ENCODE measurements at regions not wholly inside any gene's neighbourhood (a gene's known extent, or its start where the extent isn't known, plus 50 kb on each side); places are given as distances from the start of the nearest gene placed in this dataset.
"Not testable (repeated sequence)": the region's sequence is repeated elsewhere in the genome, so short reads cannot be mapped to it uniquely, and the experiment has no call there.

DNA sequence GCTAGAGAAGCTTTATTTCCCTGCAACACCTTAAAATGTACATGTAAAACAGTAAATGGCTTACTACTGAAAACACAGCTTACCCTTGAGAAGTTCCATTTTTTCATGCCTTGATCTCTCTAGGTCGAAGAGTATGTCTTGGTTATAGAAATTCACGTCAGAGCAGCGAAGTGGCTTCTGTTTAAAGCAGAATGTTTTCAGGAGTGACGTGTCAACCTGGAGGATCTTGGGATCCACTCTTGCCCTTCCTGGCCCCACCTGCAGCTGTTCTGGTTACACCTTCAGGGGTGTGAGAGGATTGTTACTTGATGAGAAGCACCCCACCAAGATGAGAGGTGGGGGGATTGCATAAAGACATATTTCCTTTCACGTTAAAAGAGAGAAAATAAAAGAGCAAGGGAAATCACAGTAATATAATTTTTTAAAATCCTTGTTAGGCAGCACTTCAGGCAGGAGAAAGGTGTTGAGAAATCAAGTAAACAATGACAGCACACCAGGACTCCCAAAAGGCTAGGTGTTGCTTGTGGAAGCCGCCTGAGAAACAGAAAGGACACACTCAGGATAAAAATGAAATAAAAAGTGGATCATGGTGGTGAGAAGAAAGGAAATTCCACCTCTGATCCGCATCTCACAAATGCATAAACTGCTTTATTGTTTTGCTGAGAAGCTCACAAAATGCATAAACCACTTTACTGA lies 149.7 kb downstream of the UNC5CL start:
- Mint-ChIP-seq H3K4me3 (no peak overlapping the region), H3K27me3 (peaks cover 5% of the 10 kb centered on the region), H3K27ac (no peak overlapping the region), H3K36me3 (no peaks in the 10 kb centered on the region), H3K4me1 (no peaks in the 10 kb centered on the region), H3K9me3 (no peaks in the 10 kb centered on the region)
- no peak for DNase-seq

DNA sequence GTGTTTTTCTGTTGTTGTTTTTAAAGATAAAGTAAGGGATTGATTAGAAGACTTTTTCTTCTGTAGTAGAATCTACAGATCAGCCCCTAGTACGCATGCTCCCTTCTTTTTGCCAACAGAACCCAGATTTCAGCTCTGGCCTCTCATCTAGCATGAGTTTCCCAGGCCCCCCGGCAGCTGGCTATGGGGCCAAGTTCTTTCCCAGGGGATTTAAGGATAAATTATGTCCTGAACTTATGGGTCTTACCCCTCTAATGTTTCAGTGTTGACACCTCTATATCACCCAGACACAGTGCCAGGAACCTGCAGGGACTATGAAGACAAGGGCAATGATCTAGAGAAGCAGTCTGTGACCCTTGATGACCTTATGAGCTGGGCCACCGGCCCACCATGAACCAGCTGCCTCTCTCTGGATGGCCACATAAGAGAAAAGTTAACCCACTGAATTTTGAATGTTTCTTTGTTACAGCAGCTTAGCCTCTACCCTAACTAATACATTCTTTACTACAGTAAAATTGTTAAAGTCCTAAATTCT lies 150.5 kb downstream of the UNC5CL start:
- no peaks in the 10 kb centered on the region for H3K4me1 Mint-ChIP-seq
- no peak overlapping the region for H3K27ac Mint-ChIP-seq
- peaks cover 4% of the 10 kb centered on the region for H3K27me3 Mint-ChIP-seq
- no peaks in the 10 kb centered on the region for H3K9me3 Mint-ChIP-seq
- no peak for DNase-seq
- H3K36me3 Mint-ChIP-seq = no peaks in the 10 kb centered on the region
- H3K4me3 Mint-ChIP-seq = no peak overlapping the region

DNA sequence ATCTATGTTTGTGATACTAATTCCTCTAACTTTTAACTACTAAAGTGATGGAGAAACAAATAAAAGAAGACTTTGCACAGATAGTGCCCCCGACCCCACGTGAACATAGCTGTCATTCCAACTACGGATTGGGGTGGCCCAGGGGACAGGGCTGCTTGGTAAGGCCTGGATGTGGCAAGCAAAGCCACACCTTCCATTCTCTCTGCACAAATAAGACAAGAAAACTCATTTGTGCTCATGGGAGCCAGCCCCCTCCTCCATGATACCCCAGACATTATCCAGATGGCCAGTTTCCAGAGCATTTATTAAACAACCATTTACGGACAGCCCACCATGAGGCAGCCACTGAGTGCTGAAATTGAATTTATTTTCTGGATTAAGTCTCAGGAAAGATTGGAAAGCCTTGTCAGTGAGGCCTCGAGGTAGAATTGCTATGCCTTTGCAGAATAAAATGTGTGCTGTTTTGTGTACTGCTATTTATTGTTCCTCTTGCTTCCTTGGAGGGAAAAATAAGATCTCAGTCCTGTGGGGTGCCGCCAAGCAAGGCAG lies 151.2 kb downstream of the UNC5CL start:
- Mint-ChIP-seq H3K27me3 (peaks cover 4% of the 10 kb centered on the region), H3K9me3 (no peaks in the 10 kb centered on the region), H3K36me3 (no peaks in the 10 kb centered on the region), H3K4me3 (no peak overlapping the region), H3K27ac (no peak overlapping the region), H3K4me1 (no peaks in the 10 kb centered on the region)
- no peak for DNase-seq

DNA sequence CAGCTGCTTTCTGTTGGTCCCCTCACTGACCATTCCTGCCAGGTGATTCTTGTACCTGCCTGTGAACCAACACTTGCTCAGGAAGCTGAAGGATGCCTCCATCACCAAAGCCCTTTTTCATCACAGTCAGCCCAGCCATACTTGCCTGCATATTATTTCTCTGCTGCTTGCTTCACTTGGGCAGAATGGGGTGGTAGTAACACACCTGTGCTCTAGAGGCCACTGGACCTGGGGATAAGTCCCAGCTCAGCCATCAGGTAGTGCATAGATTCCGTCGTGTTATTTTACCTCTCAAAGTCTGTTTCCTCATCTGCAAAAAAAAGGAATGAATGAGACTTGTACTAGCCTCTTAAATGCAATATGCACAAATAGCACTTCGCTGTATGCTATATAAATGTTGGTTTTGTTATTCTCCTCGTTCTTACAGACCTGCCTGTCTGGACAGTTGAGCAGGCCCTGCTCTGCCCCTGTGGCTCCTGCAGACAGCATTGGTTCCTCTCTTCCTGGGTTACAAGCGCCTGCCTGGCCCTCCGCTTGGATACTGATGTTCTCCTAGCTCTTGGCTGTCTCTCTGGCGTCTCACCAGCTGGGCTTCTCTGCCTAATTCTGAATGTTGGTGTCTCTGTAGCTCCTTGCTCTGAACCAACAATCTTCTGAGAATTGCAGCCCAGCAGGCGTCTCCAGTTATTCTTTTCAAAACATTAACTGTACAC lies 151.8 kb downstream of the UNC5CL start:
- H3K27ac Mint-ChIP-seq = no peak overlapping the region
- peaks cover 4% of the 10 kb centered on the region for H3K27me3 Mint-ChIP-seq
- H3K4me3 Mint-ChIP-seq = no peak overlapping the region
- no peaks in the 10 kb centered on the region for H3K4me1 Mint-ChIP-seq
- H3K36me3 Mint-ChIP-seq = no peaks in the 10 kb centered on the region
- no peak for DNase-seq
- no peaks in the 10 kb centered on the region for H3K9me3 Mint-ChIP-seq

DNA sequence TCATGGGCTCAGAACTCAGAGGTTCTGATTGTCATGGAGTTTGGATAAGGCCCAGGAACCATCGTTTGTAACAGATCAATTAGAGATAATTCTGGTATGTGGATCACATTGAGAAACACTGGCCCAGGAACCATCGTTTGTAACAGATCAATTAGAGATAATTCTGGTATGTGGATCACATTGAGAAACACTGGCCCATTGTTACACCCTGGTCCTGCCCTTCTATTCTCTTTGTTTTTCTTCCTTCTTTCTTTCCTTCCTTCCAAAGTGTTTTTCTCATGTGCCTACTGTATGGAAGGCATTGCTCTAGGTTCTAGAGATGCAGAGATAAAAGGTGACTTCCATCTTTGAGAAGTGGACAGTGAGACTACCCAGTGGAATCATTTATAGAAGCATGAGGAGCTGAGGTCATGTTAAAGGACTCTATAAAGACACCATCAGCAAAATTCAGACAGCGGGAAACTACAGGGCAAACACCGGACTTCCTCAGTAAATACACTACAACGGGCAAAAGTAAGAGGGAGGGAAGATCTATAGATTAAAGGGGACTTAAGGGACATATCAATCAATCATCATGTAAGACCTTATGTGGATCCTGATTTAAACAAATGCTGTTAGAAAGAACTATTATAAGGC lies 153.8 kb downstream of the UNC5CL start:
- no peak overlapping the region for H3K4me3 Mint-ChIP-seq
- no peak for DNase-seq
- no peak overlapping the region for H3K27ac Mint-ChIP-seq
- no peaks in the 10 kb centered on the region for H3K36me3 Mint-ChIP-seq
- H3K4me1 Mint-ChIP-seq = peaks cover 4% of the 10 kb centered on the region
- no peaks in the 10 kb centered on the region for H3K9me3 Mint-ChIP-seq
- peaks cover 4% of the 10 kb centered on the region for H3K27me3 Mint-ChIP-seq

DNA sequence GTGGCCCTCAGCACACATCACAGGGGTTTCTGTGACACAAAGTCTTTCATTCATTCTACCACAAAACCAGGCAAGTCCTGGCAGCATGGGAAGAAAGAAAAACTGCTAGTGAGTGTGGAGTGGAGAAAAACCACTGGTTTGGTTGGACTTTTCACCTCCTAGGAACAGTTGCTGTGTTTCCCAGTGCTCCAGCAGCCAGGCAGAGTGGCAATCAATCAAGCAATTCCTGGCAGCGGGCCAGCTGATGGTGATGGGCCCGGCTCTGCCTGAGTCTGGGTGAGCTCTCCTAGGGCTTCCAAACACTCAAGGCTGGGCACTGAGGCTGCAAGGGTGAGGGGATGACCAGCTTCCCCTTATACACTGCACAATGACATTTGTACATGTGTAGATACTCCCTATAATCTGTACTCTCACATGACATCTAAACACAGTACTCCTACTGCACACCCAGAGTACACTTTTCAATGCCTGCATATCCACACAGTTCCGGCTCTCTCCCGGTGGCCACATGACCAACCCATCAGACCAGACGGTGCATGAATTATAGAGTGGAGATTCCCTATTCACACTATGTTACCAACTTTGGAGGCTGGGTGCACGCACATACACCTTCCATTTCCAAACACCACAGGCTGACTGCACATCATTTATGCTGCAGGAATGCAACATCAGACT lies 156.6 kb downstream of the UNC5CL start:
- H3K9me3 Mint-ChIP-seq = peaks cover 5% of the 10 kb centered on the region
- H3K4me3 Mint-ChIP-seq = no peak overlapping the region
- H3K4me1 Mint-ChIP-seq = peaks cover 7% of the 10 kb centered on the region
- H3K27me3 Mint-ChIP-seq = peaks cover 17% of the 10 kb centered on the region
- H3K27ac Mint-ChIP-seq = no peak overlapping the region
- H3K36me3 Mint-ChIP-seq = no peaks in the 10 kb centered on the region
- DNase-seq = no peak

DNA sequence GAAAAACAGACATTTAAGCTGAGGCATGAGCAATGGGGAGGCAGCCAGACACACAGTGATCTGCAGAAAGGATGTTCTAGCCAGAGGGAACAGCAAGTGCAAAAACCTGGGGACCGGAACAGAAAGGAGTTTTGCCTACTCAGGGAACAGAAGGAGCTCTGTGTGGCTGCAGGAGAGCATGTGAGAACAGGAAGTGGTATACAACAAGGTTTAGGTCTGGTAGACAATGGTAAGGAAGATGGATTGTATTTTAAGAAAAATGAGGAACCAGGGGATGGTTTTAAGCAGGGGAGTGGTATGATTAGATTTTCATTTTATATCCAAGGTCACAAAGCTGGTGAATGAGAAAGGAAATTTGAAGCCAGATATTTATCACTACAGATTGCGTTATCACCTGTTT lies 157.5 kb downstream of the UNC5CL start:
- no peak for DNase-seq
- H3K27me3 Mint-ChIP-seq = peaks cover 25% of the 10 kb centered on the region
- no peaks in the 10 kb centered on the region for H3K36me3 Mint-ChIP-seq
- H3K9me3 Mint-ChIP-seq = peaks cover 5% of the 10 kb centered on the region
- H3K4me1 Mint-ChIP-seq = peaks cover 8% of the 10 kb centered on the region
- no peak overlapping the region for H3K4me3 Mint-ChIP-seq
- no peak overlapping the region for H3K27ac Mint-ChIP-seq

DNA sequence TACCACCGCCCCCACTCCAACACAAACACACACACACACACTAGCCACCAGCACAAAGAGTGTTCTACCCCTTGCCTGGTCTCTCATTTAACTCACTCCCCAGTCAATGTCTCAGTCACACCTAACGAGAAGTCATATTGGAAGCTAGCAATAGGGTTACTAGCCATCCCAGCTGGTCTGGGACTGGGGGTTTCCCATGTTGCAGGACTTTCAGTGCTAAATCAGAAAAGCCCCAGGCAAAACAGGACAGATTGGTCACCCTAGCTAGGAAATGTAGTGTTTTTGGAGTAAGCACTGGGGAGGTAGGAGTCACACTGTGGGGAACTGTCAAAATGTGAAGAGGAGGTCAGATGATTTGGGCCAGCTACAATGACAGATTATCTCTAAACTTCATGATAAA lies 158.1 kb downstream of the UNC5CL start:
- H3K9me3 Mint-ChIP-seq = peaks cover 5% of the 10 kb centered on the region

DNA sequence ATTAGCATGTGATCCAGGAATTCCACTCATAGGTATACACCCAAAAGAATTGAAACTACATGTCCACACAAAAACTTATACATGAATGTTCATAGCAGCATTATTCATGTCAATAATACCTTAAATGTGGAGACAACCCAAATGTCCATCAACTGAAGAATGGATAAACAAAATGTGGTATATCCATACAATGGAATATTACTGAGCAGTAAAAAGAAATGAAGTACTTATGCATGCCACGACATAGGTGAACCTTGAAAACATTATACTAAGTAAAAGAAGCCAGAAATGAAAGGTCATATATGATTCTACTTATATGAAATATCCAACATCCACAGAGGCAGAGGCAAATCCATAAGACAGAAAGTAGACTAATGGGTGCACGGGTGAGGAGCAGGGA lies 159.9 kb downstream of the UNC5CL start:
- Mint-ChIP-seq H3K36me3 (no peaks in the 10 kb centered on the region), H3K4me1 (peaks cover 8% of the 10 kb centered on the region), H3K4me3 (no peak overlapping the region), H3K9me3 (peaks cover 5% of the 10 kb centered on the region), H3K27ac (no peak overlapping the region), H3K27me3 (peaks cover 38% of the 10 kb centered on the region)
- DNase-seq = no peak

More for the DNA sequence above, 158.1 kb downstream of the UNC5CL start:
- no peak for DNase-seq
- H3K4me1 Mint-ChIP-seq = peaks cover 8% of the 10 kb centered on the region
- H3K27me3 Mint-ChIP-seq = peaks cover 30% of the 10 kb centered on the region
- no peak overlapping the region for H3K4me3 Mint-ChIP-seq
- no peak overlapping the region for H3K27ac Mint-ChIP-seq
- H3K36me3 Mint-ChIP-seq = no peaks in the 10 kb centered on the region

DNA sequence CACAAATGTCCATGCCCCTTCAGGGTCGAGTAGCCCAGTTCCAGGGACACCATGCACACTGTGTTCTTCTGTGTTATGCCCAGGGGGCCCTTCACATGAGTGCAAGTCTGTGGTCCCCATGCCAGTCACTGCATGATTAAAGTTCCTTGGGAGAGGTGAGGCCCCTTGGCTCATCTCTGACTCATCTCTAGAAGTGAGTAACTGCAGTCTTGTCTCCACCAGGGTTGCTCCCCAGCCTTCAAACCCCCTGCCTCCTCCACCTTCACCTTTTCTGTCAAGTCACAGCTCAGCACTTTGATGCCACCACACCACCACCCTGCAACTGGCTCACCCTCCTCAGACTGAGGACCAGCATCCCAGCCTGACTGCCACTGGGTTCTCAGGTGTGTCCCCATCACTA lies 161.7 kb downstream of the UNC5CL start:
- Mint-ChIP-seq H3K27ac (no peak overlapping the region), H3K27me3 (peaks cover 38% of the 10 kb centered on the region), H3K36me3 (no peaks in the 10 kb centered on the region), H3K4me1 (peaks cover 8% of the 10 kb centered on the region), H3K4me3 (no peak overlapping the region), H3K9me3 (peaks cover 5% of the 10 kb centered on the region)
- peak; percentile 31 for DNase-seq

DNA sequence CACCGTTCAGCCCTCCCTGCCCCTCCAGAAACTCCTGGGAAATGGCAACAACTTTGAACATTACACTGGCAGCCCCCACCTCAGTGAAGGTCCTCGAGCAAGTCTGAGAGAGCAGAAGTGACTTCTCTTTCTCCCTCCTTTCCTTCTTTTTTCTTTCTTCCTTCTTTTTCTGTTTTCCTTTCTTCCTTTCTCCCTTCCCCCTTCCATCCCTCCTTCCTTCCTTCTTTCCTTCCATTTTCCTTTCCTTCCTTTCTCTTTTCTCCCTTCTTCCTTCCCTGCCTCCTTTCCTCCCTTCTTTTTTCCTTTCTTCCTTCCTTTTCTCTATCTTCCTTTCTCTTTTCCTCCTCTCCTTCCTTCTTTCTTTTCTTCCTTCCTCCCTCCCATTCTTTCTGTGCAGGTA lies 162.7 kb downstream of the UNC5CL start:
- no peak overlapping the region for H3K4me3 Mint-ChIP-seq
- peaks cover 38% of the 10 kb centered on the region for H3K27me3 Mint-ChIP-seq
- DNase-seq = no peak
- peaks cover 5% of the 10 kb centered on the region for H3K9me3 Mint-ChIP-seq
- H3K4me1 Mint-ChIP-seq = peaks cover 5% of the 10 kb centered on the region
- H3K36me3 Mint-ChIP-seq = no peaks in the 10 kb centered on the region
- no peak overlapping the region for H3K27ac Mint-ChIP-seq

DNA sequence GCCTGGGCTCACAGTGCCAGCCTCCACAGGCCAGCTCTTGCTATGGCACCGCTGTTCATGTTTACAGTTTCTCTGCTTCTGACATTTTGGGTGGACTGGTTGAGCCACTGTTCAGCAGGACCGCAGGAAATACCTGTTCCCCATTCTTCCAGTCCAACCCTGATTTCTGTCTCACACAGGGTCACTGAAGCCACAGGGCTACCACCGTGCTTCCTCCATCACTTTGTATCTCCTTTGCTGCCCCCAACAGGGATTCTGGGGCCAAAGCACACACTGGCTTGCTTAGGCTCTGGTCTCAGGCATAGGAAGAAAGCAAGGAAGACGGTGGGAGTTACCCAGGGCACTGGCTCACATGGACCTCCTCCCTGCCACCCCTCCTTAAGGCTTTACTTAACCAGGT lies 164.5 kb downstream of the UNC5CL start:
- H3K4me1 Mint-ChIP-seq = peaks cover 4% of the 10 kb centered on the region
- H3K27me3 Mint-ChIP-seq = peaks cover 34% of the 10 kb centered on the region
- H3K36me3 Mint-ChIP-seq = no peaks in the 10 kb centered on the region
- no peak overlapping the region for H3K27ac Mint-ChIP-seq
- no peak for DNase-seq
- no peak overlapping the region for H3K4me3 Mint-ChIP-seq
- peaks cover 5% of the 10 kb centered on the region for H3K9me3 Mint-ChIP-seq

DNA sequence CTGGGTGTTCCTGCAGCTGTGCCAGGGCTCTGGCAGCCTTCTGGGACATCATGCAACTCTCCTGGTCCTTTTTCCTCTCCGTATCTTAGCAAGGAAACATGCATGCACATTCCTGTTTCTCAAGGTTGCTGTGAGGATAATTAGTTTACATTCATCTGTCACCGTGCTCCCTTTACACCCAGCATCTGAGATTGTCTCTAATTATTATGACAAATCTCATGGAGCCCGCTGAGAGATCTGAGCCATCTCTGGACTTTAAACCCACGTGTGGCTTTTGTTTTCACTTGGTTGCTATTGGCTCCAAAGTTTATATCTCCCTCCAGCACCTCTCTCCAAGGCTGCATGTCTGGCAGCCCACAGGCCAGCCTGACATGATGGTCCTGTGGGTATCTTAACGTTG lies 167.6 kb downstream of the UNC5CL start:
- Mint-ChIP-seq H3K4me1 (no peaks in the 10 kb centered on the region), H3K27ac (no peak overlapping the region), H3K27me3 (peaks cover 12% of the 10 kb centered on the region), H3K4me3 (no peak overlapping the region), H3K36me3 (no peaks in the 10 kb centered on the region), H3K9me3 (no peaks in the 10 kb centered on the region)
- DNase-seq = no peak

DNA sequence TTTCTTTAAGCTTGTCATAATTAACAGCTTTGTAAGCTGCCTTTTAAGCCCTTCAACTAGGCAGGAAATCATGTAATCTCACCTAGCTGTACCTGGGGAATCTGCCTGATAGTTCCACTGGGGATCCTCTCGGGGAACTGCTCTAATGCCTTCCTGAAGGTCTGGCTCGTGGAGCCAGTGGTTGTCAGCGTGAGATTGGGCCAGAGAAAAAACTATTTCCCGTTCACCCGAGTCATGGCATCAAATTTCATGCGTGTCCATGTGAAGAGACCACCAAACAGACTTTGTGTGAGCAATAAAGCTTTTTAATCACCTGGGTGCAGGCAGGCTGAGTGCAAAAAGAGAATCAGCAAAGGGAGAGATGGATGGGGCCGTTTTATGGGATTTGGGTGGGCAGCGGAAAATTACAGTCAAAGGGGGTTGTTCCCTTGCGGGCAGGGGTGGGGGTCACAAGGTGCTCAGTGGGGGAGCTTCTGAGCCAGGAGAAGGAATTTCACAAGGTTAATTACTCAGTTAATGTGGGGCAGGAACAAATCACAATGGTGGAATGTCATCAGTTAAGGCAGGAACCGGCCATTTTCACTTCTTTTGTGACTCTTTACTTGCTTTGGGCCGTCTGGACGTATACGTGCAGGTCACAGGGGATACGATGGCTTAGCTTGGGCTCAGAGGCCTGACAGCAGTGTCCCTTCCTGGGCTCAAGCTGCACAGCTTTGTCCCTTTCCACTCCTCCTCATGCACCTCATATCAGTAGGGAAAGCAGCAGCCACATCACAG lies 170.7 kb downstream of the UNC5CL start:
- not testable (repeated sequence) for H3K27ac Mint-ChIP-seq, H3K4me1 Mint-ChIP-seq, H3K36me3 Mint-ChIP-seq, H3K4me3 Mint-ChIP-seq, H3K27me3 Mint-ChIP-seq, H3K9me3 Mint-ChIP-seq, DNase-seq

All from activated naive CD8-positive, alpha-beta T cell treated with anti-CD3 and anti-CD28 coated beads for 36 hours (primary cell).